ENCODE measurements at regions not wholly inside any gene's neighbourhood (a gene's known extent, or its start where the extent isn't known, plus 50 kb on each side); places are given as distances from the start of the nearest gene placed in this dataset.

DNA sequence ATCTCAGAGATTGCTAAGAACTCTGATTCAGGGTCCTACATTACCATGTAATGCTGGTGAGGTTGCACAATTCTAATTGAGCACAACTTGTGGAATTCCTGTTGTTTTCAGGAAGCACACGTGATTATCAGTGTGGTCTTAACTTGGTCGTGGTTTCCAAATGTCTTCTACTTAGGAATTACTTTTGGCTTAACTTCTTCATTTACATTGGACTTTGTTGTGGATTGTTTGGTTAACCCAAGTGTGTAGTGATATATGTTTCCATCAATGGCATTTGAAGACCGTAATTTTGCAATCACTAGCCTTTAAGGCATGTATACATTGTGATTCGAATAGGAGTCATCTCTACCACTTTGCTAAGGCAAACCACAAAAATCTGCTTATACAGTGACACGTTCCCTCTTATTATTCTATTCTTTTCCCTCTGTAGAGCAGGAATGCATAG, 373.3 kb downstream of the IRS1 start:
- DNase-seq = no peak

GRCh38 chr2:226424971-226425370, 374.6 kb downstream of the IRS1 start:
- no peak for DNase-seq

- DNase-seq = no peak
Observed at GRCh38 chr2:226423498-226423960, 376.1 kb downstream of the IRS1 start.

- no peak for DNase-seq
Observed at GRCh38 chr2:226420646-226421045, 379.0 kb downstream of the IRS1 start.

GRCh38 chr2:226418521-226418920, 381.1 kb downstream of the IRS1 start:
- no peak for DNase-seq

DNA sequence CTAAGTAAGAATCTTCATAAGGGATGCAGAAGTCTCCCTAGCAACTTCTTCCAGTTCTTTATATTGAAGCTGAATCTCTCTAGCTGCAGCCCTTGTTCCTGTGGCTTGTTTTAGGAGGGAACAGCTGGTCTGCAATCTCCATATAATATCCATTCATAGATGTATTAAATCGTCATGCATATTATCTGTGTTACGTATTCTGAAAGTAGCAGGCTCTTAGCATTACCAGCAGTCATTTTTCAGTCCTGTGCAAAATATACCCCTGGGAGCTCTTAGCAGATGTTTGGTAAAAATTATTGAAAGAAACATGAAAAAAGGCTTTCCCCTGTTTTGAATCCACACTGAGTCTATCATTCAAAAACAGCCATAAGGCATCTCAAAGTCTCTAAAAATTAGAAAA, 385.3 kb downstream of the IRS1 start:
- DNase-seq = peak; percentile 32

GRCh38 chr2:226413498-226414130, 386.0 kb downstream of the IRS1 start:
- no peak for DNase-seq

- no peak for DNase-seq
Observed at GRCh38 chr2:226411727-226412360, 387.8 kb downstream of the IRS1 start.

- DNase-seq = no peak
Observed at GRCh38 chr2:226411205-226411604, 388.4 kb downstream of the IRS1 start.

DNA sequence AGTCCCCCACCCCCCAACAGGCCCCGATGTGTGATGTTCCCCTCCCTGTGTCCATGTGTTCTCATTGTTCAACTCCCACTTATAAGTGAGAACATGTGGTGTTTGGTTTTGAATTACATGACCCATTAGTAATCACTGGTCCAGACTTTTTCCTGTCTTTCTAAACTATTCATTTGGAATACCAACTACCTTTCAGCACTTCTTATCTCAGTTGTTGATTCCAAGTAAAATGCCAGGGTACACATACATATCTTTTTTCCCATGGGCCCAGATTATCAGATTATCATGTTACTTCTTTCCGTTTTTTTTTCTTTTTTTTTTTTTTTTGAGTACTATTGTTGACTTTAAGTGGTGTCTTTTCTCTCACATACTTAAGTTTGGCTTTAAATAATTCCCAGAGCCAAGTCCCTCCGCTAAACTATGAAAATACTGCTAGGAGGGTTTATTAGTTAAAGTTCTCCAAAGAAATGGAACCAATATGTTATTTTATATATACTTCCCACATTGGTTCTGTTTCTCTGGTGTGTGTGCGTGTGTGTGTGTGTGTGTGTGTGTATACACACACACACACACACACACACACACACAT, 389.3 kb downstream of the IRS1 start:
- peak; percentile 14 for DNase-seq

DNA sequence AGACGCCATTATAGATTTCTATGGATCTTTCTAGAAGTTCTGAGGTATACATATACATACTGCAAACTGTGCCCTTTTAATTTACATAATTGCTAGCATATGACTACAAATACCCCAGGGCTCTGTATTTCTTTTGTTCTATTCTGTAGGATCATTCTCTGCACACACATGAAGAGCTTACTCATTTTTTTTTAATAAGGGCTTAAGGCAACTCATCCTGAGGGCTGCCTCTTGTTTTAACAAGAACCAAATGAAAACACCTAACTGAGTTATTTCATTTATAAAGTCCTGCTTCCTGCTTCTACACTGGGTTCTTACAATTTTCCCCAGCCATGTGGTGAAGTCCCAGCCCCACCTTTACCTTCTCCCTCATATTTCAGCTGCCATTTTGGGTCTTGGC, 390.5 kb downstream of the IRS1 start:
- no peak for DNase-seq

- no peak for DNase-seq
Observed at GRCh38 chr2:226408141-226408540, 391.5 kb downstream of the IRS1 start.

DNA sequence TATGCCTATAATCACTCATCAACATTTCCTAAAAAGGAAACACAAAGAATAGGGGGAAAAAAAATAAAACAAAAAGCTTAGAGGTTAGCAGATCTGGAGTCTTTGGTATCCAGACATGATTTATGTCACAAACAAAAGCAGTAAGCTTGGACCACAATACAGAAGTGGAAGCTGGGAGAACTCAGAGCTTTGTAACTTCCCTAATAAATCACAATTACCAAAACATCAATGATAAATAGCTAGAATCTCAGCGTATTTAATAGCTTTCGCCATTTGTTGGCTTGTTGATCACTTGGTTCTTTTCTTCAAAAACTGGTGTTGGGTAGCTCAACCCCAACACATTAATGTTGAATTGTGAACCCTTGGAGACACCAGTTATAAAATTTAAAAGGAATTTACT, 392.5 kb downstream of the IRS1 start:
- no peak for DNase-seq

DNA sequence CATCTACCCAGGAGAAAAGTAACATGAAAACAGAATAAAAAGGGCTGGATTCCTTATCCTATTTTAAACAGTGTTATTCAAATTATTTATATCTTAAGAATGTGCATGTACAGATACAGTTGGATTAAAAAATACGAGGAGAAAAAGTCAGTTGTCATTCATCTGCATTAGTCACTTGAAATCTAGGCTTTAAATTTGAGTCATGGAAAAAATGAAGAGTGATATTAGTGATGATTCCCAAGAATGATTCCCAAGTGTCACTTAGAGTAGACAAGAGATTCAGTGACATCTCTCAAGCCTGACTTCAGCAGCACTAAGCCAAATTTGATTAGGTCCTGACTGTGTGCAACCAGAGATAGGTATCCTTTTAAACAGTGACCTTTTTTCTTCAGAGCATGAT, 394.2 kb downstream of the IRS1 start:
- no peak for DNase-seq

GRCh38 chr2:226403369-226403768, 396.3 kb downstream of the IRS1 start:
- no peak for DNase-seq

DNA sequence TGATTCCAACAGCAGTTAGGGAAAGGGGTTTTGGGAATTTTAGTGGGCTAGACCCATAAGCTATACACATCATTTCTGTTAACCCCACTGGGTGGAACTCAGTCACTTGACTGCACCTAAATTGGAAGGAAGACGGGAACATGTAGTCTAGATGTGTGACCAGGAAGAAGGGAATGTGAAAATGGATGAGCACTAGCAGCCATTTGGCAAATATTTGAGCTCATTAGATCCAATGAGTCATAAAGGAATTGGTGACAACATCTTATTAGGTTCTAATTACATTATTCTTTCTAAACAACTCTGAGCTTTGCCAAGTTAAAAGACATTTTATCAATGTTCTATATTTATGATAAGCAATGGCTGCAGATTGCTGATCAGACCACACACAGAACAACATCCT, 400.6 kb downstream of the IRS1 start:
- no peak for DNase-seq

GRCh38 chr2:226398580-226398979, 401.0 kb downstream of the IRS1 start:
- DNase-seq = no peak

- DNase-seq = no peak
Observed at GRCh38 chr2:226396541-226396940, 403.1 kb downstream of the IRS1 start.

GRCh38 chr2:226387499-226387942, 412.1 kb downstream of the IRS1 start:
- DNase-seq = no peak

- no peak for DNase-seq
Observed at GRCh38 chr2:226383461-226383860, 416.2 kb downstream of the IRS1 start.

- no peak for DNase-seq
Observed at GRCh38 chr2:226380679-226381078, 418.9 kb downstream of the IRS1 start.

- DNase-seq = no peak
Observed at GRCh38 chr2:226378753-226379705, 420.6 kb downstream of the IRS1 start.

DNA sequence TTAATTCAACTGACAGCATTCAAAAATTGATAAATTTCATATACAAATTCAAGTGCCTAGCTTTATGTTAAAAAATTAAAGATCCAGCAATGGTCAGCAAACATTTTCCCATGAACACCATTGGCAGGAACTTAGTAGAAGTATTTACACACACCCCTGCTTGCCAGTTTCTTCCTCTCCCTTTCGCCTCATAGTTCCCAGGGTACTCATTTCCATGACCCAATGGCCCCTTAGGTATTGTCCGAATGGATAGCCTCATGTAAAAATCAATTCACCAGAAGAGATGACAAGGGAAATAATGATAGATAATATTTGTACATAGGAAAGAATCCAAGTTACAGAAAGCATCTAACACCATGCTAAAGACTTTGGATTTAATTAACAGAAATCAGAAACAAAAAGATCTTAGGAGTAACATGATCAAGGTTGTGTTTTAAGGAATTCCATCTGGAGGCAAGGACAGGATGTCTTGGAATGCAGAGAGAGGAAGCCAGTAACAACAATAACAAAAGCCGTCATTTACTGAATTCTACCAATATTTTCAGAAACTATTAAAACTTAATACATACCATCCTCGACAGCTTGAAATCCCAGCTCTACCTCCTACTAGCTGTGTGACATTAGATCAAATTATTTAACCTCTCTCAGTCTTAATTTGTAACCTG, 423.0 kb downstream of the IRS1 start:
- DNase-seq = no peak
